IPS DF 4.7 (cell line): ENCODE measurements at regions not wholly inside any gene's neighbourhood (a gene's known extent, or its start where the extent isn't known, plus 50 kb on each side); places are given as distances from the start of the nearest gene placed in this dataset.

Source experiments
- DNase-seq: peaks from one replicate; pipeline ENCODE4 v3.0.0-alpha.2; 2013; ENCODE audit warnings: low spot score; ENCODE audit errors: extremely low read depth

GRCh38 chr1:5751163-5751540, 241.1 kb downstream of the NPHP4 start:
- no peak for DNase-seq

- DNase-seq = no peak
These were observed 241.8 kb downstream of the NPHP4 start for GRCh38 chr1:5750186-5751162.

GRCh38 chr1:5748286-5749225, 243.7 kb downstream of the NPHP4 start:
- DNase-seq = no peak

GRCh38 chr1:5747426-5748285, 244.6 kb downstream of the NPHP4 start:
- DNase-seq = no peak

GRCh38 chr1:5746611-5747425, 245.4 kb downstream of the NPHP4 start:
- no peak for DNase-seq

- DNase-seq = no peak
These were observed 246.2 kb downstream of the NPHP4 start for GRCh38 chr1:5745800-5746610.

GRCh38 chr1:5744911-5745799, 247.1 kb downstream of the NPHP4 start:
- no peak for DNase-seq

- no peak for DNase-seq
These were observed 247.9 kb downstream of the NPHP4 start for GRCh38 chr1:5744341-5744740.

GRCh38 chr1:5743435-5744095, 248.7 kb downstream of the NPHP4 start:
- no peak for DNase-seq

GRCh38 chr1:5742801-5743200, 249.4 kb downstream of the NPHP4 start:
- DNase-seq = no peak

GRCh38 chr1:5742032-5742431, 250.2 kb downstream of the NPHP4 start:
- no peak for DNase-seq

GRCh38 chr1:5740865-5741860, 251.1 kb downstream of the NPHP4 start:
- no peak for DNase-seq

GRCh38 chr1:5740450-5740849, 251.8 kb downstream of the NPHP4 start:
- DNase-seq = no peak

GRCh38 chr1:5739561-5740078, 252.6 kb downstream of the NPHP4 start:
- DNase-seq = no peak

GRCh38 chr1:5738911-5739462, 253.2 kb downstream of the NPHP4 start:
- DNase-seq = no peak

- DNase-seq = no peak
These were observed 255.1 kb downstream of the NPHP4 start for GRCh38 chr1:5737081-5737480.
